GM06990 (cell line): ENCODE measurements at regions not wholly inside any gene's neighbourhood (a gene's known extent, or its start where the extent isn't known, plus 50 kb on each side); places are given as distances from the start of the nearest gene placed in this dataset.

Source experiments
- DNase-seq: peaks from one replicate; pipeline ENCODE4 v3.0.0-alpha.2; 2011; ENCODE audit not compliant: insufficient read length; ENCODE audit errors: extremely low read depth
- H3K27me3 ChIP-seq: replicated peaks from 2 replicates; pipeline ENCODE4 v1.6.0; 2011; ENCODE audit warnings: low read length; ENCODE audit not compliant: control insufficient read depth, insufficient read depth
- H3K36me3 ChIP-seq: 2 replicates; pipeline ENCODE4 v1.5.1; 2011; ENCODE audit warnings: low read length; ENCODE audit not compliant: control insufficient read depth, insufficient read depth
- H3K4me3 ChIP-seq: replicated peaks from 2 replicates; pipeline ENCODE4 v1.5.1; 2011; ENCODE audit warnings: low read depth, mild to moderate bottlenecking, control low read depth, low read length
- CTCF ChIP-seq: IDR thresholded peaks from 2 replicates; pipeline ENCODE4 v1.5.1; 2011; ENCODE audit warnings: low read length, control low read depth, mild to moderate bottlenecking, inconsistent platforms; ENCODE audit not compliant: insufficient read depth, poor library complexity, severe bottlenecking

GRCh38 chr5:107242411-107243219 is 428.1 kb downstream of the EFNA5 start:
- DNase-seq = no peak
- no peak for TF ChIP-seq CTCF
- no peak overlapping the region for H3K4me3 ChIP-seq
- H3K36me3 ChIP-seq = no peaks in the 10 kb centered on the region
- H3K27me3 ChIP-seq = no peaks in the 10 kb centered on the region

- no peak for TF ChIP-seq CTCF
- Histone ChIP-seq H3K4me3 (no peak overlapping the region), H3K27me3 (no peaks in the 10 kb centered on the region), H3K36me3 (no peaks in the 10 kb centered on the region)
- no peak for DNase-seq
These were observed 428.9 kb downstream of the EFNA5 start for GRCh38 chr5:107241841-107242240.

GRCh38 chr5:107235167-107235566 is 435.6 kb downstream of the EFNA5 start:
- TF ChIP-seq CTCF = no peak
- DNase-seq = no peak
- Histone ChIP-seq H3K27me3 (no peaks in the 10 kb centered on the region), H3K36me3 (no peaks in the 10 kb centered on the region), H3K4me3 (no peak overlapping the region)

- no peaks in the 10 kb centered on the region for H3K36me3 ChIP-seq
- no peak overlapping the region for H3K4me3 ChIP-seq
- no peak for TF ChIP-seq CTCF
- no peak for DNase-seq
- H3K27me3 ChIP-seq = no peaks in the 10 kb centered on the region
These were observed 437.9 kb downstream of the EFNA5 start for GRCh38 chr5:107232788-107233187.

- no peak for TF ChIP-seq CTCF
- Histone ChIP-seq H3K4me3 (no peak overlapping the region), H3K36me3 (no peaks in the 10 kb centered on the region), H3K27me3 (no peaks in the 10 kb centered on the region)
- no peak for DNase-seq
These were observed 438.4 kb downstream of the EFNA5 start for GRCh38 chr5:107232293-107232692.
